HCT116 (cell line): ENCODE measurements at regions not wholly inside any gene's neighbourhood (a gene's known extent, or its start where the extent isn't known, plus 50 kb on each side); places are given as distances from the start of the nearest gene placed in this dataset.

Experiments used
- ATAC-seq: fragments of 200-7000 bp; cut with Tn5 transposase; 2 replicates; pipeline ENCODE4 v1.9.1; 2020; ENCODE audit warnings: mild to moderate bottlenecking, moderate library complexity
- BruUV-seq: library from RNA; stranded (reverse); fragments of 400-500 nt; replicated peaks from 2 replicates; lab custom pipeline; 2021; lab: Mats Ljungman, UMichigan
- CTCF ChIA-PET: fragments of 300-600 bp; sonication (Branson Sonifier 250); formaldehyde crosslinking; loops from one replicate; lab custom pipeline; 2021; ENCODE audit warnings: antibody characterized with exemption; lab: Charles Lee
- POLR2A ChIA-PET: fragments of 300-600, 350-600 bp; sonication (Branson Sonifier 250); formaldehyde crosslinking; loops from one replicate; lab custom pipeline; 2021; ENCODE audit warnings: antibody characterized with exemption; lab: Charles Lee
- RAD21 ChIA-PET, 2 experiments: fragments of 300-600 bp; sonication (Branson Sonifier 250); formaldehyde crosslinking; loops; one replicate each; lab custom pipeline; 2023; ENCODE audit warnings: low total read pairs in 2 of 2; ENCODE audit not compliant: uncharacterized antibody in 2 of 2, unreplicated experiment in 2 of 2, low non-redundant PET in 1 of 2; lab: Charles Lee
- DNase-seq: peaks from one replicate; pipeline ENCODE4 v3.0.0-alpha.2; 2010; ENCODE audit warnings: low read depth, low spot score
- H2AFZ ChIP-seq: fragments of 200-600 bp; shearing (Covaris generic), sonication (generic); 2 replicates; pipeline ENCODE4 v1.6.1; 2017; ENCODE audit warnings: low read depth, mixed run types, mixed read lengths, antibody characterized with exemption, low read length; ENCODE audit not compliant: poor library complexity, severe bottlenecking
- H3K27ac ChIP-seq: 2 replicates; pipeline ENCODE4 v1.5.1; 2012; ENCODE audit warnings: low read depth, low read length
- H3K27me3 ChIP-seq: fragments of 200-600 bp; sonication (generic); 2 replicates; pipeline ENCODE4 v1.6.1; 2016; ENCODE audit warnings: mixed run types, low read length, mixed read lengths; ENCODE audit not compliant: insufficient read depth
- H3K36me3 ChIP-seq, 2 experiments: fragments of 200-500 bp in 1 of 2; fragments of 200-600 bp in 1 of 2; sonication (Bioruptor generic) in 1 of 2; sonication (generic) in 1 of 2; 2 replicates each; pipeline versions ENCODE4 v1.5.1 to v1.6.1; 2014 to 2016; ENCODE audit warnings: low read length in 2 of 2, inconsistent platforms in 1 of 2, mixed read lengths in 1 of 2, mixed run types in 1 of 2; ENCODE audit not compliant: insufficient read depth in 2 of 2, control insufficient read depth in 1 of 2
- H3K4me1 ChIP-seq, 2 experiments: fragments of 200-600 bp in 1 of 2; sonication (generic) in 1 of 2; 2 replicates each; pipeline versions ENCODE4 v1.5.1 to v1.6.1; 2012 to 2017; ENCODE audit warnings: low read length in 2 of 2, inconsistent platforms in 1 of 2, mild to moderate bottlenecking in 1 of 2, mixed read lengths in 1 of 2, mixed run types in 1 of 2, moderate library complexity in 1 of 2; ENCODE audit not compliant: insufficient read depth in 2 of 2, control insufficient read depth in 1 of 2
- H3K4me2 ChIP-seq: fragments of 200-600 bp; sonication (generic); 2 replicates; pipeline ENCODE4 v1.6.1; 2017; ENCODE audit warnings: mixed run types, low read length, mixed read lengths
- H3K4me3 ChIP-seq, 2 experiments: fragments of 200-600 bp in 1 of 2; sonication (generic) in 1 of 2; replicated peaks in 1 of 2; 2 replicates each; pipeline ENCODE4 v1.5.1; 2011 to 2016; ENCODE audit warnings: low read length in 2 of 2, control low read depth in 1 of 2, low read depth in 1 of 2, mild to moderate bottlenecking in 1 of 2, mixed read lengths in 1 of 2, mixed run types in 1 of 2
- H3K79me2 ChIP-seq: fragments of 200-600 bp; sonication (generic); 2 replicates; pipeline ENCODE4 v1.6.1; 2017; ENCODE audit warnings: mild to moderate bottlenecking, mixed run types, low read length, moderate library complexity, mixed read lengths; ENCODE audit not compliant: insufficient read depth
- H3K9ac ChIP-seq: fragments of 200-600 bp; sonication (generic); 2 replicates; pipeline ENCODE4 v1.6.1; 2016; ENCODE audit warnings: low read length, mixed read lengths
- H3K9me2 ChIP-seq: fragments of 200-600 bp; sonication (generic), shearing (Covaris generic); 2 replicates; pipeline ENCODE4 v1.6.1; 2017; ENCODE audit warnings: mixed run types, mild to moderate bottlenecking, moderate library complexity; ENCODE audit not compliant: insufficient read depth
- H3K9me3 ChIP-seq, 2 experiments: fragments of 200-500 bp in 1 of 2; fragments of 200-600 bp in 1 of 2; sonication (Bioruptor generic) in 1 of 2; sonication (generic) in 1 of 2; 2 replicates each; pipeline ENCODE4 v1.6.1; 2014 to 2017; ENCODE audit warnings: low read length in 2 of 2, mixed read lengths in 2 of 2, inconsistent platforms in 1 of 2, low read depth in 1 of 2, mild to moderate bottlenecking in 1 of 2, mixed run types in 1 of 2, moderate library complexity in 1 of 2; ENCODE audit not compliant: control insufficient read depth in 1 of 2, insufficient read depth in 1 of 2
- H4K20me1 ChIP-seq: fragments of 200-600 bp; sonication (generic), shearing (Covaris generic); 2 replicates; pipeline ENCODE4 v1.6.1; 2017; ENCODE audit warnings: mixed run types, mild to moderate bottlenecking, moderate library complexity; ENCODE audit not compliant: insufficient read depth
- CBX3 ChIP-seq: IDR thresholded peaks from 2 replicates; pipeline ENCODE4 v1.6.1; 2012; ENCODE audit warnings: low read depth
- CEBPB ChIP-seq: IDR thresholded peaks from 2 replicates; pipeline ENCODE4 v1.6.1; 2012; ENCODE audit warnings: low read depth
- ELF1 ChIP-seq: IDR thresholded peaks from 2 replicates; pipeline ENCODE4 v1.6.1; 2012; ENCODE audit warnings: low read depth, borderline replicate concordance
- EZH2 ChIP-seq: fragments of 200-600 bp; sonication (generic); IDR thresholded peaks from 2 replicates; pipeline ENCODE4 v1.6.1; 2017; ENCODE audit warnings: antibody characterized with exemption, mixed run types
- FOSL1 ChIP-seq: IDR thresholded peaks from 2 replicates; pipeline ENCODE4 v1.6.1; 2012; ENCODE audit warnings: low read depth
- JUND ChIP-seq: IDR thresholded peaks from 2 replicates; pipeline ENCODE4 v1.6.1; 2012
- POLR2A ChIP-seq: IDR thresholded peaks from 2 replicates; pipeline ENCODE4 v1.7.0; 2011; ENCODE audit warnings: borderline replicate concordance; ENCODE audit not compliant: insufficient read depth, insufficient read length; ENCODE audit errors: extremely low read depth
- POLR2AphosphoS5 ChIP-seq: IDR thresholded peaks from 2 replicates; pipeline ENCODE4 v1.6.1; 2011; ENCODE audit warnings: mild to moderate bottlenecking, low read depth, low read length, moderate library complexity
- RAD21 ChIP-seq: IDR thresholded peaks from 2 replicates; pipeline ENCODE4 v1.6.1; 2012; ENCODE audit warnings: low read depth, mild to moderate bottlenecking
- SP1 ChIP-seq: IDR thresholded peaks from 2 replicates; pipeline ENCODE4 v1.6.1; 2012; ENCODE audit warnings: low read depth
- SRF ChIP-seq: IDR thresholded peaks from 2 replicates; pipeline ENCODE4 v1.6.1; 2012; ENCODE audit warnings: low read depth
- TCF7L2 ChIP-seq: IDR thresholded peaks from 2 replicates; pipeline ENCODE4 v1.7.0; 2011; ENCODE audit warnings: borderline replicate concordance, inconsistent platforms; ENCODE audit not compliant: insufficient read depth, insufficient read length; ENCODE audit errors: extremely low read depth
- YY1 ChIP-seq: IDR thresholded peaks from 2 replicates; pipeline ENCODE4 v1.6.1; 2011; ENCODE audit warnings: low read length, low read depth, moderate library complexity, mild to moderate bottlenecking; ENCODE audit not compliant: insufficient replicate concordance; ENCODE audit errors: extremely low read depth
- ZFX ChIP-seq: fragments of 450-650 bp; IDR thresholded peaks from 2 replicates; pipeline ENCODE4 v1.6.1; 2017
- ZNF274 ChIP-seq: fragments of 200-500 bp; sonication (Bioruptor generic); IDR thresholded peaks from 2 replicates; pipeline ENCODE4 v1.6.1; 2014; ENCODE audit warnings: mild to moderate bottlenecking, low read depth, low read length, inconsistent platforms
- intact Hi-C: fragments of 100-400 bp; cut with micrococcal nuclease; formaldehyde crosslinking; loops from 2 replicates; pipeline ENCODE4 v1.10.0; 2022
- TF ChIP-seq, protein P1 (sequence below): IDR thresholded peaks from 2 replicates; pipeline ENCODE4 v1.6.1; 2011; ENCODE audit warnings: mild to moderate bottlenecking, low read length, moderate library complexity; ENCODE audit not compliant: insufficient replicate concordance; ENCODE audit errors: extremely low read depth
- TF ChIP-seq, protein P2 (sequence below): IDR thresholded peaks from 2 replicates; pipeline ENCODE4 v1.6.1; 2012; ENCODE audit warnings: low read depth
- TF ChIP-seq, protein P3 (sequence below): IDR thresholded peaks from 2 replicates; pipeline ENCODE4 v1.6.1; 2012

DNA sequence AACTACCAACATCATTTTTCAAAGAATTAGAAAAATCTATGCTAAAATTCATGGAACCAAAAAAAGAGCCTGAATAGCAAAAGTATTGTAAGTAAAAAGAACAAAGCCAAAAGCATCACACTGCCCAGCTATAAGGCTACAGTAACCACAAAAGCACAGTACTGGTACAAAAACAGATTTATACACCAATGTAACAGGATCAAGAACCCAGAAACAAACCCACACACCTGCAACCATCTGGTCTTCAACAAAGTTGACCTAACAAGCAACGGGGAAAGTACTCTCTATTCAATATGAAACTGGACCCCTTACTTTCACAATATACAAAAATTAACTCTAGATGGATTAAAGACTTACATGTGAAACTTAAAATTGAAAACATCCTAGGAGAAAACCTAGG is 94.2 kb upstream of the TARS1 start (continued):
- TF ChIP-seq, protein P1, sequence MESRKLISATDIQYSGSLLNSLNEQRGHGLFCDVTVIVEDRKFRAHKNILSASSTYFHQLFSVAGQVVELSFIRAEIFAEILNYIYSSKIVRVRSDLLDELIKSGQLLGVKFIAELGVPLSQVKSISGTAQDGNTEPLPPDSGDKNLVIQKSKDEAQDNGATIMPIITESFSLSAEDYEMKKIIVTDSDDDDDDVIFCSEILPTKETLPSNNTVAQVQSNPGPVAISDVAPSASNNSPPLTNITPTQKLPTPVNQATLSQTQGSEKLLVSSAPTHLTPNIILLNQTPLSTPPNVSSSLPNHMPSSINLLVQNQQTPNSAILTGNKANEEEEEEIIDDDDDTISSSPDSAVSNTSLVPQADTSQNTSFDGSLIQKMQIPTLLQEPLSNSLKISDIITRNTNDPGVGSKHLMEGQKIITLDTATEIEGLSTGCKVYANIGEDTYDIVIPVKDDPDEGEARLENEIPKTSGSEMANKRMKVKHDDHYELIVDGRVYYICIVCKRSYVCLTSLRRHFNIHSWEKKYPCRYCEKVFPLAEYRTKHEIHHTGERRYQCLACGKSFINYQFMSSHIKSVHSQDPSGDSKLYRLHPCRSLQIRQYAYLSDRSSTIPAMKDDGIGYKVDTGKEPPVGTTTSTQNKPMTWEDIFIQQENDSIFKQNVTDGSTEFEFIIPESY: no peak

DNA sequence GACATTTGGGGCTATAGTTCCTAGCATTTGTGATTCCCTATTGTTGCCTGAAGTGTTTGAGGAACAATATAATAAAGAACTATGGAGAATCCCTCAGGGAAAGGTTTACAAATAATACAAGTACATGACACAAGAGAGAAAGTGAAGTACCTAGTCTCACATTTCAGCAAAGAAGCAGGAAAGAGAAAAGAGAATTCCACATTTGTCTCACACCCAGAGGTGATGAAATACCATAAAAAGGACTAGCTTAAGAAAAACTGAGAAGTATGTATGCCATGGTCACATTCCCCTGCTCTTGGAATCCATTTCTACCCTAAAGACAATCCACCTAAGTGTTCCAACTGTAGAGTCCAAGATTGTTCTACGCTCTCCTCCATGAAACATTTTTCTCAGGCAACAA is 79.0 kb upstream of the TARS1 start:
- RAD21 ChIA-PET: no interaction called here
- intact Hi-C loops: no loop called here
- TF ChIP-seq SRF: no peak
- TF ChIP-seq, protein P2, sequence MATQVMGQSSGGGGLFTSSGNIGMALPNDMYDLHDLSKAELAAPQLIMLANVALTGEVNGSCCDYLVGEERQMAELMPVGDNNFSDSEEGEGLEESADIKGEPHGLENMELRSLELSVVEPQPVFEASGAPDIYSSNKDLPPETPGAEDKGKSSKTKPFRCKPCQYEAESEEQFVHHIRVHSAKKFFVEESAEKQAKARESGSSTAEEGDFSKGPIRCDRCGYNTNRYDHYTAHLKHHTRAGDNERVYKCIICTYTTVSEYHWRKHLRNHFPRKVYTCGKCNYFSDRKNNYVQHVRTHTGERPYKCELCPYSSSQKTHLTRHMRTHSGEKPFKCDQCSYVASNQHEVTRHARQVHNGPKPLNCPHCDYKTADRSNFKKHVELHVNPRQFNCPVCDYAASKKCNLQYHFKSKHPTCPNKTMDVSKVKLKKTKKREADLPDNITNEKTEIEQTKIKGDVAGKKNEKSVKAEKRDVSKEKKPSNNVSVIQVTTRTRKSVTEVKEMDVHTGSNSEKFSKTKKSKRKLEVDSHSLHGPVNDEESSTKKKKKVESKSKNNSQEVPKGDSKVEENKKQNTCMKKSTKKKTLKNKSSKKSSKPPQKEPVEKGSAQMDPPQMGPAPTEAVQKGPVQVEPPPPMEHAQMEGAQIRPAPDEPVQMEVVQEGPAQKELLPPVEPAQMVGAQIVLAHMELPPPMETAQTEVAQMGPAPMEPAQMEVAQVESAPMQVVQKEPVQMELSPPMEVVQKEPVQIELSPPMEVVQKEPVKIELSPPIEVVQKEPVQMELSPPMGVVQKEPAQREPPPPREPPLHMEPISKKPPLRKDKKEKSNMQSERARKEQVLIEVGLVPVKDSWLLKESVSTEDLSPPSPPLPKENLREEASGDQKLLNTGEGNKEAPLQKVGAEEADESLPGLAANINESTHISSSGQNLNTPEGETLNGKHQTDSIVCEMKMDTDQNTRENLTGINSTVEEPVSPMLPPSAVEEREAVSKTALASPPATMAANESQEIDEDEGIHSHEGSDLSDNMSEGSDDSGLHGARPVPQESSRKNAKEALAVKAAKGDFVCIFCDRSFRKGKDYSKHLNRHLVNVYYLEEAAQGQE: no peak
- TF ChIP-seq POLR2A: no peak
- TF ChIP-seq CEBPB: no peak
- no peak for TF ChIP-seq FOSL1
- no peak for TF ChIP-seq EZH2
- TF ChIP-seq SP1: no peak
- no peak for TF ChIP-seq RAD21
- TF ChIP-seq TCF7L2: no peak
- TF ChIP-seq CBX3: no peak
- no peak for TF ChIP-seq ZNF274
- TF ChIP-seq, protein P1: no peak
- no peak for TF ChIP-seq ELF1
- TF ChIP-seq YY1: no peak
- TF ChIP-seq, protein P3, sequence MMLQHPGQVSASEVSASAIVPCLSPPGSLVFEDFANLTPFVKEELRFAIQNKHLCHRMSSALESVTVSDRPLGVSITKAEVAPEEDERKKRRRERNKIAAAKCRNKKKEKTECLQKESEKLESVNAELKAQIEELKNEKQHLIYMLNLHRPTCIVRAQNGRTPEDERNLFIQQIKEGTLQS: no peak
- no peak for TF ChIP-seq POLR2AphosphoS5
- no peak for TF ChIP-seq ZFX
- TF ChIP-seq JUND: no peak

More for the DNA sequence above, 79.0 kb upstream of the TARS1 start:
- ChIA-PET CTCF (no interaction called here), POLR2A (no interaction called here)
- H3K36me3 ChIP-seq: no peaks in the 10 kb centered on the region
- H3K9me2 ChIP-seq: no peaks in the 10 kb centered on the region
- no TSS peak for BruUV-seq
- no peaks in the 10 kb centered on the region for H3K27me3 ChIP-seq
- H3K4me2 ChIP-seq: no peak overlapping the region
- DNase-seq (no peak), ATAC-seq (no peak)
- no peaks in the 10 kb centered on the region for H3K79me2 ChIP-seq
- H3K27ac ChIP-seq: no peak overlapping the region
- H4K20me1 ChIP-seq: no peaks in the 10 kb centered on the region
- no peaks in the 10 kb centered on the region for H3K4me1 ChIP-seq
- no peak overlapping the region for H3K9ac ChIP-seq
- no peak overlapping the region for H2AFZ ChIP-seq
- no peak overlapping the region for H3K4me3 ChIP-seq
- no peaks in the 10 kb centered on the region for H3K9me3 ChIP-seq
